Ishikawa (cell line): ENCODE measurements at regions not wholly inside any gene's neighbourhood (a gene's known extent, or its start where the extent isn't known, plus 50 kb on each side); places are given as distances from the start of the nearest gene placed in this dataset.

Source experiments
- CEBPB ChIP-seq: IDR thresholded peaks from 2 replicates; pipeline ENCODE4 v1.6.1; 2012
- CREB1 ChIP-seq: IDR thresholded peaks from 2 replicates; pipeline ENCODE4 v1.6.1; 2012; ENCODE audit warnings: low read depth
- EGR1 ChIP-seq: IDR thresholded peaks from 2 replicates; pipeline ENCODE4 v1.6.1; 2012
- EP300 ChIP-seq: IDR thresholded peaks from 2 replicates; pipeline ENCODE4 v1.6.1; 2012; ENCODE audit warnings: borderline replicate concordance
- FOXM1 ChIP-seq: IDR thresholded peaks from 2 replicates; pipeline ENCODE4 v1.6.1; 2012; ENCODE audit warnings: low read depth, borderline replicate concordance
- MAX ChIP-seq: IDR thresholded peaks from 2 replicates; pipeline ENCODE4 v1.6.1; 2012
- NFIC ChIP-seq: IDR thresholded peaks from 2 replicates; pipeline ENCODE4 v1.6.1; 2012
- RAD21 ChIP-seq: IDR thresholded peaks from 2 replicates; pipeline ENCODE4 v1.6.1; 2012; ENCODE audit warnings: low read depth
- REST ChIP-seq: IDR thresholded peaks from 2 replicates; pipeline ENCODE4 v1.6.1; 2012; ENCODE audit warnings: low read depth, mild to moderate bottlenecking
- TAF1 ChIP-seq: IDR thresholded peaks from 2 replicates; pipeline ENCODE4 v1.6.1; 2012; ENCODE audit warnings: low read depth, mild to moderate bottlenecking
- TCF12 ChIP-seq: IDR thresholded peaks from 2 replicates; pipeline ENCODE4 v1.6.1; 2012; ENCODE audit warnings: low read depth
- TEAD4 ChIP-seq: IDR thresholded peaks from 2 replicates; pipeline ENCODE4 v1.6.1; 2012
- USF1 ChIP-seq: IDR thresholded peaks from 2 replicates; pipeline ENCODE4 v1.6.1; 2012
- YY1 ChIP-seq: IDR thresholded peaks from 2 replicates; pipeline ENCODE4 v1.6.1; 2012; ENCODE audit warnings: low read depth
- ZBTB7A ChIP-seq: IDR thresholded peaks from 2 replicates; pipeline ENCODE4 v1.6.1; 2012; ENCODE audit warnings: low read depth

- no peak for TF ChIP-seq NFIC
- TF ChIP-seq EP300: no peak
- no peak for TF ChIP-seq USF1
- no peak for TF ChIP-seq ZBTB7A
- no peak for TF ChIP-seq YY1
- no peak for TF ChIP-seq TEAD4
- TF ChIP-seq FOXM1: no peak
- no peak for TF ChIP-seq TCF12
- TF ChIP-seq CREB1: no peak
- no peak for TF ChIP-seq REST
- no peak for TF ChIP-seq MAX
- TF ChIP-seq RAD21: no peak
- no peak for TF ChIP-seq TAF1
- TF ChIP-seq EGR1: no peak
- TF ChIP-seq CEBPB: no peak
These were observed 132.2 kb upstream of the CDH4 start for GRCh38 chr20:61119794-61120410.

GRCh38 chr20:61120595-61121515 is 131.2 kb upstream of the CDH4 start:
- TF ChIP-seq RAD21 (peak; percentile 37), ZBTB7A (no peak)

- TF ChIP-seq MAX (no peak), TAF1 (no peak), TCF12 (no peak), CREB1 (no peak), NFIC (no peak), USF1 (no peak), YY1 (no peak), CEBPB (no peak), ZBTB7A (no peak), TEAD4 (no peak), REST (no peak)
These were observed 130.4 kb upstream of the CDH4 start for GRCh38 chr20:61121661-61122060.

GRCh38 chr20:61123286-61123685 is 128.8 kb upstream of the CDH4 start:
- TF ChIP-seq RAD21 (no peak), FOXM1 (no peak)

- TF ChIP-seq CEBPB: no peak
- TF ChIP-seq USF1: no peak
These were observed 128.2 kb upstream of the CDH4 start for GRCh38 chr20:61123751-61124368.

- TF ChIP-seq YY1 (no peak), TAF1 (no peak)
These were observed 127.0 kb upstream of the CDH4 start for GRCh38 chr20:61125076-61125475.
